PC-9 (cell line): ENCODE measurements at regions not wholly inside any gene's neighbourhood (a gene's known extent, or its start where the extent isn't known, plus 50 kb on each side); places are given as distances from the start of the nearest gene placed in this dataset.

Source experiments
- BruUV-seq: library from RNA; stranded (reverse); fragments of 400-500 nt; replicated peaks from 2 replicates; lab custom pipeline; 2021; lab: Mats Ljungman, UMichigan
- CTCF ChIA-PET: fragments of 300-600 bp; sonication (Branson Sonifier 250); formaldehyde crosslinking; loops from one replicate; lab custom pipeline; 2022; ENCODE audit warnings: antibody characterized with exemption; lab: Charles Lee
- POLR2A ChIA-PET: fragments of 300-600 bp; sonication (Branson Sonifier 250); formaldehyde crosslinking; loops from one replicate; lab custom pipeline; 2022; ENCODE audit warnings: antibody characterized with exemption; ENCODE audit not compliant: unreplicated experiment; lab: Charles Lee
- DNase-seq, 2 experiments: peaks; one replicate each; pipeline versions ENCODE4 v3.0.0 to v3.0.0-alpha.2; 2015 to 2022; ENCODE audit warnings: mixed read lengths in 1 of 2
- H2AFZ ChIP-seq: fragments of 200-600 bp; sonication (generic); 2 replicates; pipeline ENCODE4 v1.8.1; 2017; ENCODE audit warnings: antibody characterized with exemption
- H3F3A ChIP-seq: fragments of 200-600 bp; sonication (generic); 2 replicates; pipeline ENCODE4 v1.8.1; 2017; ENCODE audit warnings: antibody characterized with exemption, mild to moderate bottlenecking, low read depth; ENCODE audit not compliant: insufficient read depth
- H3K27ac ChIP-seq: fragments of 200-600 bp; sonication (generic); 2 replicates; pipeline ENCODE4 v1.6.1; 2016; ENCODE audit warnings: mixed run types
- H3K27me3 ChIP-seq: fragments of 200-600 bp; sonication (generic); 2 replicates; pipeline ENCODE4 v1.6.1; 2016; ENCODE audit warnings: low read depth, mixed run types; ENCODE audit not compliant: insufficient read depth
- H3K36me3 ChIP-seq: fragments of 200-600 bp; sonication (generic); 2 replicates; pipeline ENCODE4 v1.6.1; 2016; ENCODE audit warnings: low read depth, mixed run types
- H3K4me1 ChIP-seq: fragments of 200-600 bp; sonication (generic); replicated peaks from 2 replicates; pipeline ENCODE4 v1.6.1; 2016; ENCODE audit warnings: mixed run types; ENCODE audit not compliant: insufficient read depth
- H3K4me2 ChIP-seq: fragments of 200-600 bp; sonication (generic); 2 replicates; pipeline ENCODE4 v1.6.1; 2017; ENCODE audit warnings: mixed run types
- H3K4me3 ChIP-seq: fragments of 200-600 bp; sonication (generic); 2 replicates; pipeline ENCODE4 v1.6.1; 2016; ENCODE audit warnings: mixed run types
- H3K79me2 ChIP-seq: fragments of 200-600 bp; sonication (generic); 2 replicates; pipeline ENCODE4 v1.6.1; 2017; ENCODE audit warnings: low read depth, mixed run types
- H3K9me2 ChIP-seq: fragments of 200-600 bp; sonication (generic); 2 replicates; pipeline ENCODE4 v1.8.1; 2017; ENCODE audit warnings: mild to moderate bottlenecking; ENCODE audit not compliant: insufficient read depth
- H3K9me3 ChIP-seq: fragments of 200-600 bp; sonication (generic); 2 replicates; pipeline ENCODE4 v1.8.1; 2016; ENCODE audit warnings: low read depth; ENCODE audit not compliant: insufficient read depth
- H4K20me1 ChIP-seq: fragments of 200-600 bp; sonication (generic); 2 replicates; pipeline ENCODE4 v1.8.1; 2017; ENCODE audit not compliant: insufficient read depth
- EZH2 ChIP-seq: fragments of 200-600 bp; sonication (generic); IDR thresholded peaks from 2 replicates; pipeline ENCODE4 v1.8.0; 2017; ENCODE audit warnings: antibody characterized with exemption, low read depth
- intact Hi-C: fragments of 100-400 bp; cut with micrococcal nuclease; formaldehyde crosslinking; loops from one replicate; pipeline ENCODE4 v1.10.0; 2022; ENCODE audit not compliant: unreplicated experiment
- TF ChIP-seq, protein P1 (sequence below): fragments of 200-600 bp; sonication (generic); conservative IDR thresholded peaks from 2 replicates; pipeline ENCODE4 v1.6.1; 2017; ENCODE audit warnings: mixed run types, antibody characterized with exemption, mild to moderate bottlenecking, moderate library complexity

GRCh38 chr21:16345757-16346156 lies 616.0 kb downstream of the USP25 start:
- H3K79me2 ChIP-seq: no peaks in the 10 kb centered on the region
- DNase-seq: no peak
- H3K4me3 ChIP-seq: no peak overlapping the region
- no peaks in the 10 kb centered on the region for H4K20me1 ChIP-seq
- H3K9me3 ChIP-seq: no peaks in the 10 kb centered on the region
- ChIA-PET POLR2A (no interaction called here), CTCF (no interaction called here)
- no peaks in the 10 kb centered on the region for H3K27me3 ChIP-seq
- H3F3A ChIP-seq: no peaks in the 10 kb centered on the region
- no peaks in the 10 kb centered on the region for H3K36me3 ChIP-seq
- no peak for TF ChIP-seq EZH2
- TF ChIP-seq, protein P1, sequence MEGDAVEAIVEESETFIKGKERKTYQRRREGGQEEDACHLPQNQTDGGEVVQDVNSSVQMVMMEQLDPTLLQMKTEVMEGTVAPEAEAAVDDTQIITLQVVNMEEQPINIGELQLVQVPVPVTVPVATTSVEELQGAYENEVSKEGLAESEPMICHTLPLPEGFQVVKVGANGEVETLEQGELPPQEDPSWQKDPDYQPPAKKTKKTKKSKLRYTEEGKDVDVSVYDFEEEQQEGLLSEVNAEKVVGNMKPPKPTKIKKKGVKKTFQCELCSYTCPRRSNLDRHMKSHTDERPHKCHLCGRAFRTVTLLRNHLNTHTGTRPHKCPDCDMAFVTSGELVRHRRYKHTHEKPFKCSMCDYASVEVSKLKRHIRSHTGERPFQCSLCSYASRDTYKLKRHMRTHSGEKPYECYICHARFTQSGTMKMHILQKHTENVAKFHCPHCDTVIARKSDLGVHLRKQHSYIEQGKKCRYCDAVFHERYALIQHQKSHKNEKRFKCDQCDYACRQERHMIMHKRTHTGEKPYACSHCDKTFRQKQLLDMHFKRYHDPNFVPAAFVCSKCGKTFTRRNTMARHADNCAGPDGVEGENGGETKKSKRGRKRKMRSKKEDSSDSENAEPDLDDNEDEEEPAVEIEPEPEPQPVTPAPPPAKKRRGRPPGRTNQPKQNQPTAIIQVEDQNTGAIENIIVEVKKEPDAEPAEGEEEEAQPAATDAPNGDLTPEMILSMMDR: no peak
- no peak overlapping the region for H3K4me2 ChIP-seq
- H3K27ac ChIP-seq: no peak overlapping the region
- no peak overlapping the region for H2AFZ ChIP-seq
- H3K4me1 ChIP-seq: no peaks in the 10 kb centered on the region
- no peaks in the 10 kb centered on the region for H3K9me2 ChIP-seq
- no TSS peak for BruUV-seq
- intact Hi-C loops: no loop called here

DNA sequence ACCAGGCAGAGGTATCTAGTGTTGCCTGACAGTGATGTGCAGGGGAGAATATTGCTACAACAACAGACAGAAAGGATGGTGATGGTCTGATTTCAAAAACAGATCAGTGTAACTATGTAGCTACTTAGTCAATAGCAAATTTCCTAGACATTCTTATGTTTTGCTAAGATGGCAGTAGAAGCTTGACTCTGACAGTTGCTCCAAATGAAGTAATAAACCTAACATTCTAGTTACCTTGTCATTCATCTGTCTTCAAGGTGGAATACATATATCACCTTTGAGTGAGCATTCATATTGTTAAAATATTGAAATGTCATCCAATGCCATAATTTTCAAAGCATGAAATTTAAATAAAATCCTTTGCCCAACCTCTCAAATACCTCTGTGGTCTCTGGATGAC lies 617.4 kb downstream of the USP25 start:
- H3K9me2 ChIP-seq: no peaks in the 10 kb centered on the region
- no peak overlapping the region for H3K4me3 ChIP-seq
- ChIA-PET POLR2A (no interaction called here), CTCF (no interaction called here)
- intact Hi-C loops: no loop called here
- no peaks in the 10 kb centered on the region for H3K36me3 ChIP-seq
- no peaks in the 10 kb centered on the region for H3K9me3 ChIP-seq
- DNase-seq: no peak
- no peak overlapping the region for H3K27ac ChIP-seq
- no TSS peak for BruUV-seq
- TF ChIP-seq, protein P1: no peak
- no peak for TF ChIP-seq EZH2
- no peaks in the 10 kb centered on the region for H4K20me1 ChIP-seq
- no peaks in the 10 kb centered on the region for H3K4me1 ChIP-seq
- no peaks in the 10 kb centered on the region for H3F3A ChIP-seq
- no peaks in the 10 kb centered on the region for H3K27me3 ChIP-seq
- H3K4me2 ChIP-seq: no peak overlapping the region
- no peak overlapping the region for H2AFZ ChIP-seq
- H3K79me2 ChIP-seq: no peaks in the 10 kb centered on the region

- H3K4me3 ChIP-seq: no peak overlapping the region
- H3K27me3 ChIP-seq: no peaks in the 10 kb centered on the region
- H3K36me3 ChIP-seq: no peaks in the 10 kb centered on the region
- H3K4me1 ChIP-seq: no peaks in the 10 kb centered on the region
- intact Hi-C loops: no loop called here
- no peaks in the 10 kb centered on the region for H3K79me2 ChIP-seq
- POLR2A ChIA-PET: no interaction called here
- DNase-seq: no peak
- H3F3A ChIP-seq: no peaks in the 10 kb centered on the region
- TF ChIP-seq EZH2: no peak
- TF ChIP-seq, protein P1: no peak
- no peak overlapping the region for H3K4me2 ChIP-seq
- no peak overlapping the region for H2AFZ ChIP-seq
- H3K9me3 ChIP-seq: no peaks in the 10 kb centered on the region
- BruUV-seq: no TSS peak
- no peaks in the 10 kb centered on the region for H4K20me1 ChIP-seq
- CTCF ChIA-PET: no interaction called here
- H3K27ac ChIP-seq: no peak overlapping the region
- no peaks in the 10 kb centered on the region for H3K9me2 ChIP-seq
These were observed 624.0 kb downstream of the USP25 start for GRCh38 chr21:16353764-16354163.
